CD8-positive, alpha-beta memory T cell (primary cell): ENCODE measurements at regions not wholly inside any gene's neighbourhood (a gene's known extent, or its start where the extent isn't known, plus 50 kb on each side); places are given as distances from the start of the nearest gene placed in this dataset.

Experiments
- CTCF ChIA-PET: fragments of 350-600 bp; sonication (Branson Sonifier 250); formaldehyde crosslinking; loops from one replicate; lab custom pipeline; 2021; ENCODE audit warnings: antibody characterized with exemption; lab: Charles Lee
- POLR2A ChIA-PET: fragments of 350-600 bp; sonication (Branson Sonifier 250); formaldehyde crosslinking; loops from one replicate; lab custom pipeline; 2021; ENCODE audit warnings: antibody characterized with exemption; lab: Charles Lee
- DNase-seq, 5 donors: peaks; one replicate each; pipeline versions ENCODE4 v3.0.0 to v3.0.0-alpha.2; 2020 to 2022; ENCODE audit warnings: mixed read lengths in 1 of 5
- H3K27ac ChIP-seq: one replicate; pipeline ENCODE4 v1.7.0; 2013; ENCODE audit warnings: low read depth, mild to moderate bottlenecking, low read length, moderate library complexity
- H3K27me3 ChIP-seq: 2 replicates; pipeline ENCODE4 v1.7.0; 2013; ENCODE audit warnings: low read length, mild to moderate bottlenecking; ENCODE audit not compliant: insufficient read depth, poor library complexity, severe bottlenecking
- H3K36me3 ChIP-seq: 2 replicates; pipeline ENCODE4 v1.7.0; 2013; ENCODE audit warnings: mild to moderate bottlenecking, low read length, moderate library complexity; ENCODE audit not compliant: insufficient read depth
- H3K4me1 ChIP-seq: 2 replicates; pipeline ENCODE4 v1.7.0; 2013; ENCODE audit warnings: mild to moderate bottlenecking, low read length, moderate library complexity; ENCODE audit not compliant: insufficient read depth
- H3K4me3 ChIP-seq: 2 replicates; pipeline ENCODE4 v1.7.0; 2013; ENCODE audit warnings: mild to moderate bottlenecking, low read length
- H3K9me3 ChIP-seq: 2 replicates; pipeline ENCODE4 v1.7.0; 2013; ENCODE audit warnings: mild to moderate bottlenecking, low read length
- H3K27ac Mint-ChIP-seq, 8 donors: one replicate each; pipeline ENCODE4 v1.8.0; 2020 to 2021; ENCODE audit warnings: mixed read lengths in 8 of 8, mild to moderate bottlenecking in 6 of 8, inconsistent platforms in 3 of 8, moderate library complexity in 3 of 8
- H3K27me3 Mint-ChIP-seq, 2 donors: one replicate each; pipeline ENCODE4 v1.8.0; 2020 to 2021; ENCODE audit warnings: mixed read lengths in 2 of 2, mild to moderate bottlenecking in 1 of 2, moderate library complexity in 1 of 2
- H3K36me3 Mint-ChIP-seq, 3 donors: one replicate each; pipeline ENCODE4 v1.8.0; 2020 to 2021; ENCODE audit warnings: mixed read lengths in 3 of 3, inconsistent platforms in 1 of 3, mild to moderate bottlenecking in 1 of 3
- H3K4me1 Mint-ChIP-seq, 3 donors: one replicate each; pipeline ENCODE4 v1.8.0; 2020 to 2021; ENCODE audit warnings: mixed read lengths in 3 of 3, inconsistent platforms in 1 of 3, mild to moderate bottlenecking in 1 of 3
- H3K4me3 Mint-ChIP-seq, 7 donors: one replicate each; pipeline ENCODE4 v1.8.0; 2020 to 2021; ENCODE audit warnings: mixed read lengths in 7 of 7, mild to moderate bottlenecking in 6 of 7, moderate library complexity in 4 of 7, inconsistent platforms in 2 of 7
- H3K9me3 Mint-ChIP-seq, 5 donors: one replicate each; pipeline ENCODE4 v1.8.0; 2020 to 2022; ENCODE audit warnings: mixed read lengths in 5 of 5, mild to moderate bottlenecking in 3 of 5, moderate library complexity in 2 of 5, inconsistent platforms in 1 of 5

GRCh38 chr4:124874172-124874450, 161.6 kb upstream of the ANKRD50 start:
- H3K4me3 ChIP-seq, result no peak overlapping the region
- H3K27me3 ChIP-seq, result no peaks in the 10 kb centered on the region
- Mint-ChIP-seq H3K4me1 (no peaks in the 10 kb centered on the region), H3K36me3 (no peaks in the 10 kb centered on the region), H3K27me3 (no peaks in the 10 kb centered on the region), H3K27ac (no peak overlapping the region), H3K4me3 (no peak overlapping the region), H3K9me3 (peaks cover 4 to 26% (median 16%) of the 10 kb centered on the region in 5 donors)
- no peak for DNase-seq
- H3K27ac ChIP-seq, result no peak overlapping the region
- CTCF ChIA-PET, result no interaction called here
- H3K9me3 ChIP-seq, result no peaks in the 10 kb centered on the region
- H3K4me1 ChIP-seq, result no peaks in the 10 kb centered on the region
- no peaks in the 10 kb centered on the region for H3K36me3 ChIP-seq
- POLR2A ChIA-PET, result no interaction called here

GRCh38 chr4:124873361-124874171, 161.0 kb upstream of the ANKRD50 start:
- ChIA-PET POLR2A (no interaction called here), CTCF (no interaction called here)
- no peaks in the 10 kb centered on the region for H3K4me1 ChIP-seq
- H3K9me3 Mint-ChIP-seq, result peaks cover 4 to 24% (median 16%) of the 10 kb centered on the region in 5 donors
- DNase-seq, result no peak
- no peaks in the 10 kb centered on the region for H3K36me3 ChIP-seq
- H3K27me3 ChIP-seq, result no peaks in the 10 kb centered on the region
- H3K36me3 Mint-ChIP-seq, result no peaks in the 10 kb centered on the region
- H3K9me3 ChIP-seq, result no peaks in the 10 kb centered on the region
- no peaks in the 10 kb centered on the region for H3K27me3 Mint-ChIP-seq
- no peaks in the 10 kb centered on the region for H3K4me1 Mint-ChIP-seq
- H3K4me3 Mint-ChIP-seq, result no peak overlapping the region
- no peak overlapping the region for H3K4me3 ChIP-seq
- H3K27ac ChIP-seq, result no peak overlapping the region
- H3K27ac Mint-ChIP-seq, result no peak overlapping the region

GRCh38 chr4:124872659-124873058, 160.1 kb upstream of the ANKRD50 start:
- Mint-ChIP-seq H3K4me3 (no peak overlapping the region), H3K27me3 (no peaks in the 10 kb centered on the region), H3K27ac (no peak overlapping the region), H3K36me3 (no peaks in the 10 kb centered on the region), H3K4me1 (no peaks in the 10 kb centered on the region), H3K9me3 (peaks cover under 1 to 19% (median 15%) of the 10 kb centered on the region in 5 donors)
- Histone ChIP-seq H3K27me3 (no peaks in the 10 kb centered on the region), H3K4me3 (no peak overlapping the region), H3K36me3 (no peaks in the 10 kb centered on the region), H3K27ac (no peak overlapping the region), H3K9me3 (no peaks in the 10 kb centered on the region), H3K4me1 (no peaks in the 10 kb centered on the region)
- POLR2A ChIA-PET, result no interaction called here
- CTCF ChIA-PET, result no interaction called here
- no peak for DNase-seq

GRCh38 chr4:124869961-124870495, 157.5 kb upstream of the ANKRD50 start:
- H3K4me1 Mint-ChIP-seq, result no peaks in the 10 kb centered on the region
- ChIA-PET CTCF (no interaction called here), POLR2A (no interaction called here)
- no peaks in the 10 kb centered on the region for H3K27me3 Mint-ChIP-seq
- Histone ChIP-seq H3K27ac (no peak overlapping the region), H3K4me3 (no peak overlapping the region), H3K36me3 (no peaks in the 10 kb centered on the region), H3K9me3 (no peaks in the 10 kb centered on the region), H3K4me1 (no peaks in the 10 kb centered on the region), H3K27me3 (no peaks in the 10 kb centered on the region)
- H3K4me3 Mint-ChIP-seq, result no peak overlapping the region
- no peak overlapping the region for H3K27ac Mint-ChIP-seq
- peaks cover 0 to 9% (median 0%) of the 10 kb centered on the region in 5 donors for H3K9me3 Mint-ChIP-seq
- H3K36me3 Mint-ChIP-seq, result no peaks in the 10 kb centered on the region
- DNase-seq, result no peak

GRCh38 chr4:124868495-124868894, 156.0 kb upstream of the ANKRD50 start:
- no peaks in the 10 kb centered on the region for H3K27me3 Mint-ChIP-seq
- no peaks in the 10 kb centered on the region for H3K4me1 ChIP-seq
- no peaks in the 10 kb centered on the region for H3K4me1 Mint-ChIP-seq
- no peaks in the 10 kb centered on the region for H3K9me3 ChIP-seq
- CTCF ChIA-PET, result no interaction called here
- H3K4me3 ChIP-seq, result no peak overlapping the region
- H3K27ac ChIP-seq, result no peak overlapping the region
- H3K36me3 Mint-ChIP-seq, result no peaks in the 10 kb centered on the region
- H3K36me3 ChIP-seq, result no peaks in the 10 kb centered on the region
- no peaks in the 10 kb centered on the region for H3K27me3 ChIP-seq
- peaks cover 0 to 11% (median 0%) of the 10 kb centered on the region in 5 donors for H3K9me3 Mint-ChIP-seq
- no peak overlapping the region for H3K4me3 Mint-ChIP-seq
- H3K27ac Mint-ChIP-seq, result no peak overlapping the region
- POLR2A ChIA-PET, result no interaction called here
- DNase-seq, result no peak

GRCh38 chr4:124867536-124867935, 155.0 kb upstream of the ANKRD50 start:
- CTCF ChIA-PET, result no interaction called here
- no peak for DNase-seq
- POLR2A ChIA-PET, result no interaction called here
- Histone ChIP-seq H3K4me3 (no peak overlapping the region), H3K9me3 (no peaks in the 10 kb centered on the region), H3K27ac (no peak overlapping the region), H3K4me1 (no peaks in the 10 kb centered on the region), H3K27me3 (no peaks in the 10 kb centered on the region), H3K36me3 (no peaks in the 10 kb centered on the region)
- Mint-ChIP-seq H3K36me3 (no peaks in the 10 kb centered on the region), H3K27ac (no peak overlapping the region), H3K27me3 (no peaks in the 10 kb centered on the region), H3K4me1 (no peaks in the 10 kb centered on the region), H3K9me3 (peaks cover 0 to 10% (median 0%) of the 10 kb centered on the region in 5 donors), H3K4me3 (no peak overlapping the region)

- H3K27me3 ChIP-seq, result no peaks in the 10 kb centered on the region
- no peaks in the 10 kb centered on the region for H3K36me3 ChIP-seq
- Mint-ChIP-seq H3K27ac (no peak overlapping the region), H3K36me3 (no peaks in the 10 kb centered on the region), H3K27me3 (no peaks in the 10 kb centered on the region), H3K4me1 (no peaks in the 10 kb centered on the region), H3K4me3 (no peak overlapping the region), H3K9me3 (peaks cover 0 to 10% (median 0%) of the 10 kb centered on the region in 5 donors)
- POLR2A ChIA-PET, result no interaction called here
- CTCF ChIA-PET, result no interaction called here
- no peak overlapping the region for H3K4me3 ChIP-seq
- no peaks in the 10 kb centered on the region for H3K4me1 ChIP-seq
- H3K27ac ChIP-seq, result no peak overlapping the region
- no peaks in the 10 kb centered on the region for H3K9me3 ChIP-seq
- no peak for DNase-seq
Measured at GRCh38 chr4:124866301-124866700, 153.8 kb upstream of the ANKRD50 start.

GRCh38 chr4:124863040-124863545, 150.6 kb upstream of the ANKRD50 start:
- H3K27ac ChIP-seq, result no peak overlapping the region
- CTCF ChIA-PET, result no interaction called here
- H3K4me3 Mint-ChIP-seq, result no peak overlapping the region
- no peaks in the 10 kb centered on the region for H3K27me3 ChIP-seq
- no peaks in the 10 kb centered on the region for H3K36me3 Mint-ChIP-seq
- H3K9me3 ChIP-seq, result no peaks in the 10 kb centered on the region
- POLR2A ChIA-PET, result no interaction called here
- H3K4me1 ChIP-seq, result no peaks in the 10 kb centered on the region
- no peaks in the 10 kb centered on the region for H3K27me3 Mint-ChIP-seq
- no peak overlapping the region for H3K4me3 ChIP-seq
- H3K9me3 Mint-ChIP-seq, result peaks cover 0 to 15% (median 0%) of the 10 kb centered on the region in 5 donors
- DNase-seq, result no peak
- no peaks in the 10 kb centered on the region for H3K4me1 Mint-ChIP-seq
- H3K27ac Mint-ChIP-seq, result no peak overlapping the region
- H3K36me3 ChIP-seq, result no peaks in the 10 kb centered on the region
